ENCODE measurements at regions not wholly inside any gene's neighbourhood (a gene's known extent, or its start where the extent isn't known, plus 50 kb on each side); places are given as distances from the start of the nearest gene placed in this dataset.

DNA sequence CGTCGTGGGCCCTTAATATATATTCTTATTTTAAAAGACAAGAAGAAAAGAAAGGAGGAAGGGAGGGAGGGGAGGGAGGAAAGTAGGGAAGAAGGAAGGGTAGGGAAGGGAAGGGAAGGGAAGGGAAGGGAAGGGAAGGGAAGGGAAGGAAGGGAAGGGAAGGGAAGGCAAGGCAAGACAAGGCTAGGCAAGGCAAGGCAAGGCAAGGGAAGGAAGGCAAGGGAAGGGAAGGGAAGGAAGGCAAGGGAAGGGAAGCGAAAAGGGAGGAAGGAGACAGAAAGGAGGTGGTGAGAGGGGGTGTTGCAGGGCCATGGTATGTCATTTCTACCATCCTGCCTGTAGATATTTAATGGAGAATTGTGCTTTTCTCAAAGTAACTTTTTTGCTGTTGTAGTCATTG lies 83.9 kb upstream of the BTBD3 start:
- DNase-seq = no peak

GRCh38 chr20:11838076-11838636 lies 79.5 kb upstream of the BTBD3 start:
- no peak for DNase-seq
- no peak for TF ChIP-seq POLR2A (IDR thresholded peaks at IDR 0.05; ENCODE audit: low read length)

More for the DNA sequence above, 83.9 kb upstream of the BTBD3 start:
- TF ChIP-seq POLR2A (IDR thresholded peaks at IDR 0.05; ENCODE audit: low read length) (no peak), GATA1 (IDR thresholded peaks at IDR 0.05; ENCODE audit: low read depth, low read length) (no peak)

GRCh38 chr20:11841972-11842461 lies 75.7 kb upstream of the BTBD3 start:
- TF ChIP-seq GATA1 (IDR thresholded peaks at IDR 0.05; ENCODE audit: low read depth, low read length) (no peak), POLR2A (IDR thresholded peaks at IDR 0.05; ENCODE audit: low read length) (no peak)
- DNase-seq = no peak

DNA sequence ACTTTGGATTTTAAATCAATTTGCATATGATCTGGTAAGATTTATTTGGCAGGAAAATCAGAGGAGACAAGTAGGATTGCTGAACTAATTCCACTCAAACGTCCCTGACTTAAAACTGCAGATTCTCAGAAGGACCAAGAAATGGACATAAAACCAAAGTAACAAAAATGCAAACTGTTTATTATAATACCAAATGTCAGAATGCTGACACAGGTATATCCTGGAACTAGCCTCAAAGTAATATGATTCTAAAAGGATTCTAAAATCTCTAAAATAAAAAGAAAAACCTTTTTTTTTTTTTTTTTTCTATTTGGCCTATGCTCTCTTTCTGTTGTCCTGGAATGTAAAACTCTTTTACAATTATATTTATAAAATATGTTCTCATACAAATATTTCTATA lies 74.4 kb upstream of the BTBD3 start:
- DNase-seq = no peak
- no peak for TF ChIP-seq GATA1 (IDR thresholded peaks at IDR 0.05; ENCODE audit: low read depth, low read length)
- no peak for TF ChIP-seq POLR2A (IDR thresholded peaks at IDR 0.05; ENCODE audit: low read length)

GRCh38 chr20:11844691-11845090 lies 73.0 kb upstream of the BTBD3 start:
- no peak for DNase-seq
- TF ChIP-seq GATA1 (IDR thresholded peaks at IDR 0.05; ENCODE audit: low read depth, low read length) = no peak
- TF ChIP-seq POLR2A (IDR thresholded peaks at IDR 0.05; ENCODE audit: low read length) = no peak

DNA sequence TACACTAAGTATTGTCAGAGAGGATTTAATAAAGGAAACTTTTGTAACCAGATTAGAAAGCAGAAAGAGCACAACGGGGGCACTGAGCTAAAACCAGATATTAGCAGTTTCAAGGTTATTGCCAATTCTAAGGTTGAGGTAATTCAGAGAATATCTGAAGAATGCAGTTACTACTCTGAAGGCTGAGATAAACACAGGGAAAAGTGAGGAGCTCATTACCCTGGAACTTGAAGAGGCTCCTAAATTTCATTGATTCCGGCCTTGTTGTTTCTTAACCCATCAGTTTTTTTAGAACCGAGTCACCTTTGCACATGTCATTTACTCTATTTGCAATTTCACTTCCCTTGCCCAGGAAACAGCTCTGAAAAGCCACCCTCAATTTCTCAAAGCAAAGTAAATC lies 72.4 kb upstream of the BTBD3 start:
- TF ChIP-seq GATA1 (IDR thresholded peaks at IDR 0.05; ENCODE audit: low read depth, low read length) (no peak), POLR2A (IDR thresholded peaks at IDR 0.05; ENCODE audit: low read length) (no peak)
- DNase-seq = no peak

DNA sequence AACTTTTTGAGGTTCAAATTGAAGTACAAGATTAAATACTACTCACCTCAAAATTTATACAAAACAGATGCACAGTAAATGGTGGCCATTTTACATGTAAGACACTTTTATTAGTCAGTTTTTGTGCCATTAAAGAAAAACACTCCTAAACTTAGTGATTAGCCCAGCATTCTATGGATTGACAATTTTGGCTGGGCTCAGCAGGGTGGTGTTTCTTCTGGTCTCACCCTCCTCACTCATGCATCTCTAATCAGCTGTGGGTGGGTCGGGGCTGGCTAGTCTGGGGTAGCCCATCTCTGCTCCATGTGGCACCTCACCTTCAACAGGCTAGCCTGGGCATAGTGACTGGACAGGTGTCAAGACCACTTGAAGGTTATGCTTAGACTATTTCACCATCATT lies 71.6 kb upstream of the BTBD3 start:
- TF ChIP-seq GATA1 (IDR thresholded peaks at IDR 0.05; ENCODE audit: low read depth, low read length) (no peak), POLR2A (IDR thresholded peaks at IDR 0.05; ENCODE audit: low read length) (no peak)
- no peak for DNase-seq

DNA sequence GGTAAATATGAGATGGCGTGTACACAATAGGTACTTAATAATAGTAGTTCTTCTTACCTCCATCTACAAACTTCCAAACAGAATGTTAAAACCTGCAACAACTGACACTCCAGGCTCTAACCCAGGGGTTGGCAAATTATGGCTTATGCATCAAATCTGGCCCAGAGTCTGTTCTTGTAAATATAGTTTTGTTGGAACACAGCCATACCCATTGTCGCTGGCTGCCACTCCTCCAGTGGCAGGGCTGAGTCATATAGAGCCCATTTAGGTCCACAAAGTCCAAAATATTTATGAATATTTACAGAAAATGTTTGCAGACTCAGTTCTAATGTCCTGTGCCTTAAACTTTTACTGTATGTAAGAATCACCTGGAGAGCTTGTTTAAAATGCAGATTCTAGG lies 69.9 kb upstream of the BTBD3 start:
- no peak for DNase-seq
- TF ChIP-seq POLR2A (IDR thresholded peaks at IDR 0.05; ENCODE audit: low read length) (no peak), GATA1 (IDR thresholded peaks at IDR 0.05; ENCODE audit: low read depth, low read length) (no peak)

- no peak for DNase-seq
- no peak for TF ChIP-seq GATA1 (IDR thresholded peaks at IDR 0.05; ENCODE audit: low read depth, low read length)
- TF ChIP-seq POLR2A (IDR thresholded peaks at IDR 0.05; ENCODE audit: low read length) = no peak
Observed at GRCh38 chr20:11849270-11849915, 68.3 kb upstream of the BTBD3 start.

DNA sequence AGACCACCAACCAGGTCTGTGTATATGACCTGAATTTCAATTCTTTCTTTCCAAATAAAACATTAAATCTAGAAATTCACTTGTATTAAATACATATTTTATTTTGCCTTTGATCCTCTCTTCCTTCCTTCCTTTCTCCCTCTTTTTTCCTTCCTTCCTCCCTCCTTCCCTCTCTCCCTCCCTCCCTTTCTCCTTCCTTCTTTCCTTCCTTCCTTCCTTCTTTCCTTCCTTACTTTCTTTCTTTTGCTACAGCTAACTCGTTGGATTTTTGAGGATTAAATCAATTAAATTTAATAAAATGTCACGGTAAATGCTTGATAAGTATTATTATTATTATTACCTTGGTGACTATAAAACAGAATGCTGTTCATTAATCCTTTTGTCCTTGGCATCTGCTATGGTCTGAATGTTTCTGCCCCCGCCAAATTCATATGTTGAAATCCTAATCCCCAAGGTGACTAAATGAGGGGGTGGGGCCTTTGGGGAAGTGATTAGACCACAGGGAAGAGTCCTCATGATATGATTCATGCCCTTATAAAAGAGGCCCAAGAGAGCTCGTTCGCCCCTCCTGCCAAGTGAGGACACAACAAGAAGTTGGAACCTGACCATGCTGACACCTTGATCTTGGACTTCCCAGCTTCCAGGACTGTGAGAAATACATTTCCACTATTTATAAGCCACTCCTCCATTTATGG lies 67.6 kb upstream of the BTBD3 start:
- TF ChIP-seq POLR2A (IDR thresholded peaks at IDR 0.05; ENCODE audit: low read length) (no peak), GATA1 (IDR thresholded peaks at IDR 0.05; ENCODE audit: low read depth, low read length) (no peak)
- no peak for DNase-seq

GRCh38 chr20:11850901-11851300 lies 66.8 kb upstream of the BTBD3 start:
- DNase-seq = no peak
- no peak for TF ChIP-seq POLR2A (IDR thresholded peaks at IDR 0.05; ENCODE audit: low read length)
- no peak for TF ChIP-seq GATA1 (IDR thresholded peaks at IDR 0.05; ENCODE audit: low read depth, low read length)

DNA sequence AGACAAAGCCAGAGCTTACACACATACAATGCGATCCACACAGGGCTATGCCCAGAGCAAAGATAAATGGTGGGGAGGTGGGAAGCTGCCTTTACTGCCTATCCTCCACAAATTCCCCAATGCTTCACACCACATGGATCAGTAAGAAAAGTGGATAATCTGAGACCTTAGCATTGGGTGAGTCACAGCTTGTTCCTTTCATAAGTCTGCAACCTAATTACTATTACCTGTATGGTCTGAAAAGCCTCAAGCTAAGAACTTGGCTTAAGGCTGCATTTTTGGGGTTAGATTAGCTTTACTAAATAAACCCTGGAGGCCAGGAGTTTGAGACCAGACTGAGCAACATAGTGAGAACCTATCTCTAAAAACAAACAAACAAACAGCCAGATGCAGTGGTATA lies 66.0 kb upstream of the BTBD3 start:
- no peak for DNase-seq
- TF ChIP-seq POLR2A (IDR thresholded peaks at IDR 0.05; ENCODE audit: low read length) (no peak), GATA1 (IDR thresholded peaks at IDR 0.05; ENCODE audit: low read depth, low read length) (no peak)

- no peak for DNase-seq
- TF ChIP-seq POLR2A (IDR thresholded peaks at IDR 0.05; ENCODE audit: low read length) = no peak
- TF ChIP-seq GATA1 (IDR thresholded peaks at IDR 0.05; ENCODE audit: low read depth, low read length) = no peak
Observed at GRCh38 chr20:11852189-11852588, 65.5 kb upstream of the BTBD3 start.

DNA sequence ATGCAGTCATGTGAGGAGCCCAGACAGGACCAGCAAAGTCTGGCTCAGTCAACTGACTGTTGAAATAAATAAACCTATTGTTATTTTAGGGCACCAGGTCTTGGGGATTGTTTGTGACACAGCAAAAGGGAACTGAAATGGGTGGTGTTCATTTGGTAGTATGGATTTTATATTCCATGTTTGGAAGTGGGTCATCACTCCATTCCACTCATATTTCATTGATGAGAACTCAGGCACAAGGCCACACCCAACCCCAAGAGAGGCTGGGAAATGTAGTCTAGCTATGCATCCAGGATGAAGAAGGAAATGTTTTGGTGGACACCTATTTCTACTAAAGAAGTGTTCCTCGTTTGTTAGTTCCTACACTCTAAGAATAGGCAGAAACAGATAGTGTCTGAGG lies 64.9 kb upstream of the BTBD3 start:
- DNase-seq = no peak
- no peak for TF ChIP-seq POLR2A (IDR thresholded peaks at IDR 0.05; ENCODE audit: low read length)
- TF ChIP-seq GATA1 (IDR thresholded peaks at IDR 0.05; ENCODE audit: low read depth, low read length) = no peak

- DNase-seq = no peak
- TF ChIP-seq GATA1 (IDR thresholded peaks at IDR 0.05; ENCODE audit: low read depth, low read length) = no peak
- no peak for TF ChIP-seq POLR2A (IDR thresholded peaks at IDR 0.05; ENCODE audit: low read length)
Observed at GRCh38 chr20:11853359-11853758, 64.3 kb upstream of the BTBD3 start.
